Caco-2 (cell line): ENCODE measurements at regions not wholly inside any gene's neighbourhood (a gene's known extent, or its start where the extent isn't known, plus 50 kb on each side); places are given as distances from the start of the nearest gene placed in this dataset.

Experiments
- BruUV-seq: library from RNA; stranded (reverse); fragments of 400-500 nt; replicated peaks from 2 replicates; lab custom pipeline; 2021; lab: Mats Ljungman, UMichigan
- CTCF ChIA-PET: fragments of 300-600 bp; sonication (Branson Sonifier 250); formaldehyde crosslinking; loops from one replicate; lab custom pipeline; 2022; ENCODE audit warnings: antibody characterized with exemption; lab: Charles Lee
- POLR2A ChIA-PET: fragments of 300-600 bp; sonication (Branson Sonifier 250); formaldehyde crosslinking; loops from one replicate; lab custom pipeline; 2022; ENCODE audit warnings: antibody characterized with exemption; lab: Charles Lee
- DNase-seq, 2 experiments: peaks; one replicate each; pipeline versions ENCODE4 v3.0.0 to v3.0.0-alpha.2; 2020 to 2022
- H3K27me3 ChIP-seq: replicated peaks from 2 replicates; pipeline ENCODE4 v1.6.0; 2011; ENCODE audit warnings: low read length; ENCODE audit not compliant: control insufficient read depth, insufficient read depth
- H3K36me3 ChIP-seq: 2 replicates; pipeline ENCODE4 v1.5.1; 2011; ENCODE audit warnings: low read length; ENCODE audit not compliant: control insufficient read depth, insufficient read depth
- H3K4me1 ChIP-seq: fragments of 250-450 bp; sonication (Bioruptor Pico); 2 replicates; pipeline ENCODE4 v1.5.1; 2020; ENCODE audit warnings: mild to moderate bottlenecking
- H3K4me3 ChIP-seq: 2 replicates; pipeline ENCODE4 v1.5.1; 2011; ENCODE audit warnings: low read depth, mild to moderate bottlenecking, control low read depth, low read length
- H3K9me3 ChIP-seq: fragments of 250-450 bp; sonication (Bioruptor Pico); 2 replicates; pipeline ENCODE4 v1.5.1; 2020; ENCODE audit warnings: mild to moderate bottlenecking, moderate library complexity
- H3K27ac Mint-ChIP-seq: one replicate; pipeline ENCODE4 v1.8.0; 2022; ENCODE audit warnings: mixed read lengths; ENCODE audit not compliant: unreplicated experiment
- H3K27me3 Mint-ChIP-seq: one replicate; pipeline ENCODE4 v1.8.0; 2022; ENCODE audit warnings: mixed read lengths; ENCODE audit not compliant: insufficient read depth, unreplicated experiment
- H3K36me3 Mint-ChIP-seq: one replicate; pipeline ENCODE4 v1.8.0; 2022; ENCODE audit warnings: mild to moderate bottlenecking, mixed read lengths; ENCODE audit not compliant: insufficient read depth, unreplicated experiment
- H3K4me1 Mint-ChIP-seq: one replicate; pipeline ENCODE4 v1.8.0; 2022; ENCODE audit warnings: low read depth, mixed read lengths; ENCODE audit not compliant: unreplicated experiment
- H3K4me3 Mint-ChIP-seq: one replicate; pipeline ENCODE4 v1.8.0; 2022; ENCODE audit warnings: mild to moderate bottlenecking, moderate library complexity, mixed read lengths; ENCODE audit not compliant: unreplicated experiment
- H3K9me3 Mint-ChIP-seq: one replicate; pipeline ENCODE4 v1.8.0; 2022; ENCODE audit warnings: mixed read lengths; ENCODE audit not compliant: unreplicated experiment
- CTCF ChIP-seq, 2 experiments: fragments of 200-600 bp in 1 of 2; IDR thresholded peaks; 1 replicate in 1 of 2; 2 replicates in 1 of 2; pipeline versions ENCODE4 v1.5.1 to v1.8.0; 2011 to 2022; ENCODE audit warnings: antibody characterized with exemption in 1 of 2, control low read depth in 1 of 2, inconsistent platforms in 1 of 2, low read depth in 1 of 2, low read length in 1 of 2, mild to moderate bottlenecking in 1 of 2, moderate library complexity in 1 of 2; ENCODE audit not compliant: insufficient read depth in 1 of 2, severe bottlenecking in 1 of 2, unreplicated experiment in 1 of 2
- intact Hi-C: fragments of 100-400 bp; cut with micrococcal nuclease; formaldehyde crosslinking; loops from one replicate; pipeline ENCODE4 v1.10.0; 2022; ENCODE audit not compliant: unreplicated experiment

- intact Hi-C loops, result loop anchor here (5.0 kb wide), 1 partner anchor 371 kb away; no protein-coding TSS in a partner anchor
- Mint-ChIP-seq H3K27me3 (no peaks in the 10 kb centered on the region), H3K27ac (no peak overlapping the region), H3K36me3 (no peaks in the 10 kb centered on the region), H3K4me1 (no peaks in the 10 kb centered on the region), H3K4me3 (no peak overlapping the region), H3K9me3 (no peaks in the 10 kb centered on the region)
- H3K36me3 ChIP-seq, result no peaks in the 10 kb centered on the region
- CTCF ChIA-PET, result no interaction called here
- no TSS peak for BruUV-seq
- no peaks in the 10 kb centered on the region for H3K27me3 ChIP-seq
- POLR2A ChIA-PET, result no interaction called here
- H3K4me1 ChIP-seq, result no peaks in the 10 kb centered on the region
- TF ChIP-seq CTCF (IDR thresholded peaks at IDR 0.05; ENCODE audit: insufficient read depth in 1 of 2, low read depth in 1 of 2, low read length in 1 of 2, severe bottlenecking in 1 of 2, unreplicated experiment in 1 of 2), result no peak
- no peak overlapping the region for H3K4me3 ChIP-seq
- H3K9me3 ChIP-seq, result no peaks in the 10 kb centered on the region
- no peak for DNase-seq
Observed at GRCh38 chr12:98001430-98001829, 514.0 kb upstream of the TMPO start.

- peak; percentile 54 to 67 for DNase-seq
- intact Hi-C loops, result loop anchor here (1.0 to 5.0 kb wide), 3 partner anchors 151 to 635 kb away; no protein-coding TSS in a partner anchor
- Histone ChIP-seq H3K4me1 (no peaks in the 10 kb centered on the region), H3K27me3 (no peaks in the 10 kb centered on the region), H3K9me3 (no peaks in the 10 kb centered on the region), H3K36me3 (no peaks in the 10 kb centered on the region), H3K4me3 (no peak overlapping the region)
- POLR2A ChIA-PET, result no interaction called here
- Mint-ChIP-seq H3K36me3 (no peaks in the 10 kb centered on the region), H3K27me3 (no peaks in the 10 kb centered on the region), H3K9me3 (peaks cover 4% of the 10 kb centered on the region), H3K27ac (no peak overlapping the region), H3K4me1 (no peaks in the 10 kb centered on the region), H3K4me3 (no peak overlapping the region)
- CTCF ChIA-PET, result no interaction called here
- BruUV-seq, result no TSS peak
- TF ChIP-seq CTCF (IDR thresholded peaks at IDR 0.05; ENCODE audit: insufficient read depth in 1 of 2, low read depth in 1 of 2, low read length in 1 of 2, severe bottlenecking in 1 of 2, unreplicated experiment in 1 of 2), result peak; percentile 61 to 72
Observed at GRCh38 chr12:98002887-98003493, 512.4 kb upstream of the TMPO start.

- Histone ChIP-seq H3K9me3 (no peaks in the 10 kb centered on the region), H3K4me1 (no peaks in the 10 kb centered on the region), H3K27me3 (no peaks in the 10 kb centered on the region), H3K36me3 (no peaks in the 10 kb centered on the region), H3K4me3 (no peak overlapping the region)
- no peak for DNase-seq
- no peak for TF ChIP-seq CTCF (IDR thresholded peaks at IDR 0.05; ENCODE audit: insufficient read depth in 1 of 2, low read depth in 1 of 2, low read length in 1 of 2, severe bottlenecking in 1 of 2, unreplicated experiment in 1 of 2)
- Mint-ChIP-seq H3K4me1 (no peaks in the 10 kb centered on the region), H3K36me3 (no peaks in the 10 kb centered on the region), H3K9me3 (peaks cover 21% of the 10 kb centered on the region), H3K4me3 (no peak overlapping the region), H3K27me3 (no peaks in the 10 kb centered on the region), H3K27ac (no peak overlapping the region)
- POLR2A ChIA-PET, result no interaction called here
- CTCF ChIA-PET, result no interaction called here
- intact Hi-C loops, result no loop called here
- no TSS peak for BruUV-seq
Observed at GRCh38 chr12:98007963-98008362, 507.4 kb upstream of the TMPO start.
